ENCODE measurements at regions not wholly inside any gene's neighbourhood (a gene's known extent, or its start where the extent isn't known, plus 50 kb on each side); places are given as distances from the start of the nearest gene placed in this dataset.
"Not testable (repeated sequence)": the region's sequence is repeated elsewhere in the genome, so short reads cannot be mapped to it uniquely, and the experiment has no call there.

- H3K4me1 ChIP-seq (ENCODE audit: control insufficient read depth, insufficient read depth, low read length); CTCF ChIA-PET; H3K9ac ChIP-seq (ENCODE audit: control insufficient read depth, insufficient read depth, low read length); H3K4me3 ChIP-seq; in situ Hi-C loops (cut with MboI); POLR2A ChIA-PET; H3K36me3 ChIP-seq (ENCODE audit: control insufficient read depth in 2 of 2, insufficient read depth in 2 of 2, low read length in 1 of 2); intact Hi-C loops (cut with micrococcal nuclease; ENCODE audit: unreplicated experiment); ATAC-seq; H3K9me3 ChIP-seq (replicated peaks; ENCODE audit: control insufficient read depth, insufficient read depth, low read length); H3K27ac ChIP-seq (ENCODE audit: control insufficient read depth, insufficient read depth); DNase-seq (ENCODE audit: low read depth, low spot score); RAD21 ChIA-PET (ENCODE audit: unreplicated experiment); H3K27me3 ChIP-seq (replicated peaks in 1 of 2; ENCODE audit: control insufficient read depth in 2 of 2, insufficient read depth in 2 of 2, low read length in 1 of 2); H4K20me1 ChIP-seq (ENCODE audit: control insufficient read depth, insufficient read depth); H2AFZ ChIP-seq (ENCODE audit: control insufficient read depth, low read depth, low read length); SMC1A ChIA-PET (ENCODE audit: uncharacterized antibody, unreplicated experiment); H3K4me2 ChIP-seq (ENCODE audit: control insufficient read depth, insufficient read depth); FAIRE-seq; H3K79me2 ChIP-seq (ENCODE audit: control insufficient read depth, insufficient read depth, low read length); BruUV-seq (replicated peaks): not testable (repeated sequence)
- 0% methylated on average over 1 of the region's 1 CpG for WGBS (ENCODE audit: insufficient coverage, insufficient replicate concordance, low lambda C conversion rate, missing lambda C conversion rate)
These were observed 269.9 kb downstream of the CNTNAP3 start for GRCh38 chr9:39018107-39018506.

GRCh38 chr9:39015178-39015577, 272.8 kb downstream of the CNTNAP3 start:
- H3K9ac ChIP-seq (ENCODE audit: control insufficient read depth, insufficient read depth, low read length); DNase-seq (ENCODE audit: low read depth, low spot score); H2AFZ ChIP-seq (ENCODE audit: control insufficient read depth, low read depth, low read length); FAIRE-seq; in situ Hi-C loops (cut with MboI); SMC1A ChIA-PET (ENCODE audit: uncharacterized antibody, unreplicated experiment); H4K20me1 ChIP-seq (ENCODE audit: control insufficient read depth, insufficient read depth); H3K27me3 ChIP-seq (replicated peaks in 1 of 2; ENCODE audit: control insufficient read depth in 2 of 2, insufficient read depth in 2 of 2, low read length in 1 of 2); H3K4me2 ChIP-seq (ENCODE audit: control insufficient read depth, insufficient read depth); POLR2A ChIA-PET; H3K4me3 ChIP-seq; BruUV-seq (replicated peaks); H3K27ac ChIP-seq (ENCODE audit: control insufficient read depth, insufficient read depth); H3K4me1 ChIP-seq (ENCODE audit: control insufficient read depth, insufficient read depth, low read length); intact Hi-C loops (cut with micrococcal nuclease; ENCODE audit: unreplicated experiment); ATAC-seq; RAD21 ChIA-PET (ENCODE audit: unreplicated experiment); CTCF ChIA-PET; H3K79me2 ChIP-seq (ENCODE audit: control insufficient read depth, insufficient read depth, low read length); H3K36me3 ChIP-seq (ENCODE audit: control insufficient read depth in 2 of 2, insufficient read depth in 2 of 2, low read length in 1 of 2); H3K9me3 ChIP-seq (replicated peaks; ENCODE audit: control insufficient read depth, insufficient read depth, low read length): not testable (repeated sequence)
- no CpG with 5 or more reads among the region's 1 CpG for WGBS (ENCODE audit: insufficient coverage, insufficient replicate concordance, low lambda C conversion rate, missing lambda C conversion rate)

GRCh38 chr9:39014805-39015123, 273.2 kb downstream of the CNTNAP3 start:
- DNase-seq (ENCODE audit: low read depth, low spot score); H3K4me2 ChIP-seq (ENCODE audit: control insufficient read depth, insufficient read depth); H3K79me2 ChIP-seq (ENCODE audit: control insufficient read depth, insufficient read depth, low read length); H4K20me1 ChIP-seq (ENCODE audit: control insufficient read depth, insufficient read depth); SMC1A ChIA-PET (ENCODE audit: uncharacterized antibody, unreplicated experiment); BruUV-seq (replicated peaks); H3K27ac ChIP-seq (ENCODE audit: control insufficient read depth, insufficient read depth); H3K36me3 ChIP-seq (ENCODE audit: control insufficient read depth in 2 of 2, insufficient read depth in 2 of 2, low read length in 1 of 2); POLR2A ChIA-PET; H3K4me3 ChIP-seq; in situ Hi-C loops (cut with MboI); RAD21 ChIA-PET (ENCODE audit: unreplicated experiment); H3K4me1 ChIP-seq (ENCODE audit: control insufficient read depth, insufficient read depth, low read length); H3K9ac ChIP-seq (ENCODE audit: control insufficient read depth, insufficient read depth, low read length); intact Hi-C loops (cut with micrococcal nuclease; ENCODE audit: unreplicated experiment); H3K9me3 ChIP-seq (replicated peaks; ENCODE audit: control insufficient read depth, insufficient read depth, low read length); H3K27me3 ChIP-seq (replicated peaks in 1 of 2; ENCODE audit: control insufficient read depth in 2 of 2, insufficient read depth in 2 of 2, low read length in 1 of 2); CTCF ChIA-PET; H2AFZ ChIP-seq (ENCODE audit: control insufficient read depth, low read depth, low read length); FAIRE-seq: not testable (repeated sequence)
- peak; percentile 24; the same call in 1 of the 3 replicates for ATAC-seq

DNA sequence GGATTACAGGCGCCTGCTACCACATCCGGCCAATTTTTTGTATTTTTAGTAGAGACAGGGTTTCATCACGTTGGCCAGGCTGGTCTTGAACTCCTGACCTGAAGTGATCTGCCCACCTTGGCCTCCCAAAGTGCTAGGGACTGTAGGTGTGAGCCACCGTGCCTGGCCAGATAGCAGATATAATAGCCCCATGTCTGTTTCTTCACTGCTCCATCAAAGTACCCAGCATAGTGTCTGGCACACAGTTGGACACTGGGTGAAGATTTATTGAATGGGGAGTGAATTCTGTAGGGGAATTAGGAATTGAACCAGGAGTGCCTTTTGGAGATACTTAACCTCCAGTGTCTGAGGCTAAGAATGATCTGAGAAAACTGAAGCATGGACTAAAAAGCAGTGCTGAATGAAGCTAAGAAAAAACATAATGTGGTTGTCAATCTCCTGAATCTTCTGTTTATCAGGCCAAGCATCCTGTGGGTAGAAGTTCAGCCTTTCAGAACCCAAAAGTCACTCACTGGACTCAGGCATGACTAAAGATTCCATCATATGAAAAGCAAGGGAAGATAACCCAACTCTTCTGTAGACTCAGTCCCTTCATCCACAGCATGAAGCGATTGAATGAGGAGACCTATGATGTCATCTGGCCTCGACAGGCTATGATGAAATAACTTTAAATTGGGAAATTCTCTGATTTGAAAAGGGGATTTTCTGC, 273.7 kb downstream of the CNTNAP3 start:
- H3K9me3 ChIP-seq (replicated peaks; ENCODE audit: control insufficient read depth, insufficient read depth, low read length); H2AFZ ChIP-seq (ENCODE audit: control insufficient read depth, low read depth, low read length); BruUV-seq (replicated peaks); RAD21 ChIA-PET (ENCODE audit: unreplicated experiment); H3K4me3 ChIP-seq; POLR2A ChIA-PET; H4K20me1 ChIP-seq (ENCODE audit: control insufficient read depth, insufficient read depth); H3K79me2 ChIP-seq (ENCODE audit: control insufficient read depth, insufficient read depth, low read length); H3K36me3 ChIP-seq (ENCODE audit: control insufficient read depth in 2 of 2, insufficient read depth in 2 of 2, low read length in 1 of 2); in situ Hi-C loops (cut with MboI); H3K4me2 ChIP-seq (ENCODE audit: control insufficient read depth, insufficient read depth); FAIRE-seq; intact Hi-C loops (cut with micrococcal nuclease; ENCODE audit: unreplicated experiment); SMC1A ChIA-PET (ENCODE audit: uncharacterized antibody, unreplicated experiment); H3K27me3 ChIP-seq (replicated peaks in 1 of 2; ENCODE audit: control insufficient read depth in 2 of 2, insufficient read depth in 2 of 2, low read length in 1 of 2); H3K9ac ChIP-seq (ENCODE audit: control insufficient read depth, insufficient read depth, low read length); H3K27ac ChIP-seq (ENCODE audit: control insufficient read depth, insufficient read depth); H3K4me1 ChIP-seq (ENCODE audit: control insufficient read depth, insufficient read depth, low read length); DNase-seq (ENCODE audit: low read depth, low spot score); CTCF ChIA-PET: not testable (repeated sequence)
- 26% methylated on average over 4 of the region's 6 CpGs for WGBS (ENCODE audit: insufficient coverage, insufficient replicate concordance, low lambda C conversion rate, missing lambda C conversion rate)
- peak; percentile 31; the same call in 2 of the 3 replicates for ATAC-seq

Data from GM12878 (cell line).